ENCODE measurements at regions not wholly inside any gene's neighbourhood (a gene's known extent, or its start where the extent isn't known, plus 50 kb on each side); places are given as distances from the start of the nearest gene placed in this dataset.
"Not testable (repeated sequence)": the region's sequence is repeated elsewhere in the genome, so short reads cannot be mapped to it uniquely, and the experiment has no call there.

GRCh38 chr5:162558120-162558519 is 490.5 kb downstream of the GABRG2 start:
- no peak overlapping the region for H3K4me3 ChIP-seq (ENCODE audit: low read depth, low read length)
- no peak for DNase-seq (ENCODE audit: low read depth)
- TF ChIP-seq CTCF (IDR thresholded peaks at IDR 0.05; ENCODE audit: insufficient read depth, low read length): no peak

GRCh38 chr5:162567644-162568043 is 500.1 kb downstream of the GABRG2 start:
- no peak overlapping the region for H3K4me3 ChIP-seq (ENCODE audit: low read depth, low read length)
- DNase-seq (ENCODE audit: low read depth): no peak
- TF ChIP-seq CTCF (IDR thresholded peaks at IDR 0.05; ENCODE audit: insufficient read depth, low read length): no peak

GRCh38 chr5:162573758-162574157 is 506.2 kb downstream of the GABRG2 start:
- no peak overlapping the region for H3K4me3 ChIP-seq (ENCODE audit: low read depth, low read length)
- DNase-seq (ENCODE audit: low read depth): no peak
- no peak for TF ChIP-seq CTCF (IDR thresholded peaks at IDR 0.05; ENCODE audit: insufficient read depth, low read length)

GRCh38 chr5:162591724-162592123 is 524.2 kb downstream of the GABRG2 start:
- H3K4me3 ChIP-seq (ENCODE audit: low read depth, low read length): no peak overlapping the region
- no peak for DNase-seq (ENCODE audit: low read depth)
- TF ChIP-seq CTCF (IDR thresholded peaks at IDR 0.05; ENCODE audit: insufficient read depth, low read length): no peak

- no peak overlapping the region for H3K4me3 ChIP-seq (ENCODE audit: low read depth, low read length)
- TF ChIP-seq CTCF (IDR thresholded peaks at IDR 0.05; ENCODE audit: insufficient read depth, low read length): no peak
Measured at GRCh38 chr5:162593881-162594280, 526.3 kb downstream of the GABRG2 start.

GRCh38 chr5:162603443-162604070 is 536.0 kb downstream of the GABRG2 start:
- no peak overlapping the region for H3K4me3 ChIP-seq (ENCODE audit: low read depth, low read length)
- TF ChIP-seq CTCF (IDR thresholded peaks at IDR 0.05; ENCODE audit: insufficient read depth, low read length): no peak
- DNase-seq (ENCODE audit: low read depth): no peak

More at GRCh38 chr5:162593881-162594280, 526.3 kb downstream of the GABRG2 start:
- no peak for DNase-seq (ENCODE audit: low read depth)

GRCh38 chr5:162607879-162608278 is 540.3 kb downstream of the GABRG2 start:
- no peak overlapping the region for H3K4me3 ChIP-seq (ENCODE audit: low read depth, low read length)
- TF ChIP-seq CTCF (IDR thresholded peaks at IDR 0.05; ENCODE audit: insufficient read depth, low read length): no peak
- DNase-seq (ENCODE audit: low read depth): no peak

GRCh38 chr5:162621726-162622263 is 554.2 kb downstream of the GABRG2 start:
- not testable (repeated sequence) for H3K4me3 ChIP-seq (ENCODE audit: low read depth, low read length); DNase-seq (ENCODE audit: low read depth)
